ENCODE measurements at regions not wholly inside any gene's neighbourhood (a gene's known extent, or its start where the extent isn't known, plus 50 kb on each side); places are given as distances from the start of the nearest gene placed in this dataset.

- no peak for TF ChIP-seq CTCF (IDR thresholded peaks at IDR 0.05; ENCODE audit: poor library complexity, severe bottlenecking)
- no peak for DNase-seq (ENCODE audit: low spot score)
- H3K27me3 ChIP-seq (ENCODE audit: insufficient read depth, poor library complexity, severe bottlenecking): no peaks in the 10 kb centered on the region
- no peaks in the 10 kb centered on the region for H3K4me1 ChIP-seq (ENCODE audit: insufficient read depth, poor library complexity, severe bottlenecking)
- no peak overlapping the region for H3K27ac ChIP-seq (ENCODE audit: poor library complexity, severe bottlenecking)
- ATAC-seq (ENCODE audit: low read depth): no peak
- no peaks in the 10 kb centered on the region for H3K36me3 ChIP-seq (ENCODE audit: low read depth)
- H3K4me3 ChIP-seq (ENCODE audit: severe bottlenecking): no peak overlapping the region
- peaks cover 2% of the 10 kb centered on the region for H3K9me3 ChIP-seq (ENCODE audit: severe bottlenecking)
Observed at GRCh38 chr10:43775384-43775783, 126.7 kb upstream of the ZNF32 start.

GRCh38 chr10:43774234-43774769 is 125.6 kb upstream of the ZNF32 start:
- no peaks in the 10 kb centered on the region for H3K36me3 ChIP-seq (ENCODE audit: low read depth)
- ATAC-seq (ENCODE audit: low read depth): no peak
- no peak for TF ChIP-seq CTCF (IDR thresholded peaks at IDR 0.05; ENCODE audit: poor library complexity, severe bottlenecking)

GRCh38 chr10:43773736-43774135 is 125.1 kb upstream of the ZNF32 start:
- no peak for TF ChIP-seq CTCF (IDR thresholded peaks at IDR 0.05; ENCODE audit: poor library complexity, severe bottlenecking)
- no peak overlapping the region for H3K27ac ChIP-seq (ENCODE audit: poor library complexity, severe bottlenecking)
- ATAC-seq (ENCODE audit: low read depth) (no peak), DNase-seq (ENCODE audit: low spot score) (no peak)
- no peaks in the 10 kb centered on the region for H3K4me1 ChIP-seq (ENCODE audit: insufficient read depth, poor library complexity, severe bottlenecking)
- no peaks in the 10 kb centered on the region for H3K36me3 ChIP-seq (ENCODE audit: low read depth)
- no peak overlapping the region for H3K4me3 ChIP-seq (ENCODE audit: severe bottlenecking)
- no peaks in the 10 kb centered on the region for H3K27me3 ChIP-seq (ENCODE audit: insufficient read depth, poor library complexity, severe bottlenecking)
- H3K9me3 ChIP-seq (ENCODE audit: severe bottlenecking): peaks cover 2% of the 10 kb centered on the region

More at GRCh38 chr10:43774234-43774769, 125.6 kb upstream of the ZNF32 start:
- H3K4me3 ChIP-seq (ENCODE audit: severe bottlenecking): no peak overlapping the region
- no peaks in the 10 kb centered on the region for H3K4me1 ChIP-seq (ENCODE audit: insufficient read depth, poor library complexity, severe bottlenecking)
- H3K27me3 ChIP-seq (ENCODE audit: insufficient read depth, poor library complexity, severe bottlenecking): no peaks in the 10 kb centered on the region
- no peak overlapping the region for H3K27ac ChIP-seq (ENCODE audit: poor library complexity, severe bottlenecking)
- no peak for DNase-seq (ENCODE audit: low spot score)
- H3K9me3 ChIP-seq (ENCODE audit: severe bottlenecking): peaks cover 2% of the 10 kb centered on the region

DNA sequence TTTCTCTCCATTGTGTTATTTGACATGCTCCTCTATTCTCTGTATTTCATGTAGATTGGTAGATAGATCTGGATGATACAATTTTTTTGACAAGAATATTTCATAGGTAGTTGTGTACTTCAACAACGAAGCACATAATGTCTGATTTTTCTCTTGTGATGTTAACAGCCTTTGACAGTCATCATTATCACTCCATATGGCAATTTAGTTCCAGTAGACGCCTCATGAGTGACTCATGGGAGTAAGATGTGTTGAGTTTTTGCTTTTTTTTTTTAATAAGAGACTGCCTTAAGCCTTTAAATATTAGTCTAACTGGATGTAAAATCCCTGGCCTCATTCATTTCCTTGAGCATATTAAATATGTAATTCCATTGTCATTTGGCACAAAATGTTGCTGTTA is 123.5 kb upstream of the ZNF32 start:
- DNase-seq (ENCODE audit: low spot score): no peak
- Histone ChIP-seq H3K27me3 (ENCODE audit: insufficient read depth, poor library complexity, severe bottlenecking) (no peaks in the 10 kb centered on the region), H3K4me1 (ENCODE audit: insufficient read depth, poor library complexity, severe bottlenecking) (no peaks in the 10 kb centered on the region), H3K27ac (ENCODE audit: poor library complexity, severe bottlenecking) (no peak overlapping the region), H3K4me3 (ENCODE audit: severe bottlenecking) (no peak overlapping the region), H3K9me3 (ENCODE audit: severe bottlenecking) (peaks cover 2% of the 10 kb centered on the region), H3K36me3 (ENCODE audit: low read depth) (no peaks in the 10 kb centered on the region)
- no peak for ATAC-seq (ENCODE audit: low read depth)
- TF ChIP-seq CTCF (IDR thresholded peaks at IDR 0.05; ENCODE audit: poor library complexity, severe bottlenecking): no peak

GRCh38 chr10:43771675-43772074 is 123.0 kb upstream of the ZNF32 start:
- Histone ChIP-seq H3K4me1 (ENCODE audit: insufficient read depth, poor library complexity, severe bottlenecking) (no peaks in the 10 kb centered on the region), H3K9me3 (ENCODE audit: severe bottlenecking) (peaks cover 2% of the 10 kb centered on the region), H3K27me3 (ENCODE audit: insufficient read depth, poor library complexity, severe bottlenecking) (no peaks in the 10 kb centered on the region), H3K36me3 (ENCODE audit: low read depth) (no peaks in the 10 kb centered on the region), H3K27ac (ENCODE audit: poor library complexity, severe bottlenecking) (no peak overlapping the region), H3K4me3 (ENCODE audit: severe bottlenecking) (no peak overlapping the region)
- DNase-seq (ENCODE audit: low spot score) (no peak), ATAC-seq (ENCODE audit: low read depth) (no peak)
- no peak for TF ChIP-seq CTCF (IDR thresholded peaks at IDR 0.05; ENCODE audit: poor library complexity, severe bottlenecking)

Measured in RWPE2 (cell line).